Activated B cell treated with CpG ODN at 0.5 μM for 24 hours (primary cell): ENCODE measurements at regions not wholly inside any gene's neighbourhood (a gene's known extent, or its start where the extent isn't known, plus 50 kb on each side); places are given as distances from the start of the nearest gene placed in this dataset.

Source experiments
- ATAC-seq: fragments of 200-7000 bp; cut with Tn5 transposase; one replicate; pipeline ENCODE4 v1.10.0; 2021; ENCODE audit warnings: low read depth, mild to moderate bottlenecking, moderate library complexity
- CTCF ChIA-PET: fragments of 350-600 bp; sonication (Branson Sonifier 250); formaldehyde crosslinking; loops from one replicate; lab custom pipeline; 2021; ENCODE audit warnings: antibody characterized with exemption; lab: Charles Lee
- POLR2A ChIA-PET: fragments of 350-600 bp; sonication (Branson Sonifier 250); formaldehyde crosslinking; loops from one replicate; lab custom pipeline; 2021; ENCODE audit warnings: antibody characterized with exemption; lab: Charles Lee
- DNase-seq: peaks from one replicate; pipeline ENCODE4 v3.0.0; 2022
- H3K27ac Mint-ChIP-seq: one replicate; pipeline ENCODE4 v1.8.0; 2020; ENCODE audit warnings: mixed read lengths
- H3K27me3 Mint-ChIP-seq: one replicate; pipeline ENCODE4 v1.8.0; 2021; ENCODE audit warnings: mixed read lengths
- H3K36me3 Mint-ChIP-seq: one replicate; pipeline ENCODE4 v1.8.0; 2021; ENCODE audit warnings: low read depth, mixed read lengths
- H3K4me1 Mint-ChIP-seq: one replicate; pipeline ENCODE4 v1.8.0; 2021; ENCODE audit warnings: mixed read lengths
- H3K4me3 Mint-ChIP-seq: one replicate; pipeline ENCODE4 v1.8.0; 2020; ENCODE audit warnings: mild to moderate bottlenecking, mixed read lengths
- H3K9me3 Mint-ChIP-seq: one replicate; pipeline ENCODE4 v1.8.0; 2020; ENCODE audit warnings: mixed read lengths
- intact Hi-C: fragments of 100-400 bp; cut with micrococcal nuclease; formaldehyde crosslinking; loops from one replicate; pipeline ENCODE4 v1.15.1; 2024
- TF ChIP-seq, protein P1 (sequence below): fragments of 200-600 bp; IDR thresholded peaks from one replicate; pipeline ENCODE4 v1.8.0; 2022; ENCODE audit warnings: antibody characterized with exemption, mild to moderate bottlenecking

DNA sequence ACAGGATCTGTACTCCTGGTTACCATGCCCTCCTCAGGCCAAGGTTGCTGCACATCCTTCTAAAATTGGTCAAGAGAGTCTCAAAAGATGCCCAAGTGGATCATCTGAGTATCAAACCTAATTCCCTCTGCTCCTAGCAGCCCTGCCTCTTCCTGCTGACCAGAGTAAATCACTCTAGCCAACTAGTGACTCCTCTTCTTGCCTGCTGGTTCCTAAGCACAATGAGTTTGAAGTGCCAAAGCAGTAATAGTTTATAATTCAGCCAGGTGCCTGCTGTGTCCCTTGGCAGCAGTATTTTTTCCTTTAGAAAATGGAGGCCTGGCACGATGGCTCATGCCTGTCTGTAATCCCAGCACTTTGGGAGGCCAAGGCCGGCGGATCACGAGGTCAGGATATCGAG is 137.9 kb upstream of the CAMK1G start:
- Mint-ChIP-seq H3K27me3 (peaks cover 2% of the 10 kb centered on the region), H3K27ac (no peak overlapping the region), H3K36me3 (no peaks in the 10 kb centered on the region), H3K4me1 (no peaks in the 10 kb centered on the region), H3K4me3 (no peak overlapping the region), H3K9me3 (no peaks in the 10 kb centered on the region)
- ChIA-PET POLR2A (no interaction called here), CTCF (no interaction called here)
- no peak for ATAC-seq
- TF ChIP-seq, protein P1, sequence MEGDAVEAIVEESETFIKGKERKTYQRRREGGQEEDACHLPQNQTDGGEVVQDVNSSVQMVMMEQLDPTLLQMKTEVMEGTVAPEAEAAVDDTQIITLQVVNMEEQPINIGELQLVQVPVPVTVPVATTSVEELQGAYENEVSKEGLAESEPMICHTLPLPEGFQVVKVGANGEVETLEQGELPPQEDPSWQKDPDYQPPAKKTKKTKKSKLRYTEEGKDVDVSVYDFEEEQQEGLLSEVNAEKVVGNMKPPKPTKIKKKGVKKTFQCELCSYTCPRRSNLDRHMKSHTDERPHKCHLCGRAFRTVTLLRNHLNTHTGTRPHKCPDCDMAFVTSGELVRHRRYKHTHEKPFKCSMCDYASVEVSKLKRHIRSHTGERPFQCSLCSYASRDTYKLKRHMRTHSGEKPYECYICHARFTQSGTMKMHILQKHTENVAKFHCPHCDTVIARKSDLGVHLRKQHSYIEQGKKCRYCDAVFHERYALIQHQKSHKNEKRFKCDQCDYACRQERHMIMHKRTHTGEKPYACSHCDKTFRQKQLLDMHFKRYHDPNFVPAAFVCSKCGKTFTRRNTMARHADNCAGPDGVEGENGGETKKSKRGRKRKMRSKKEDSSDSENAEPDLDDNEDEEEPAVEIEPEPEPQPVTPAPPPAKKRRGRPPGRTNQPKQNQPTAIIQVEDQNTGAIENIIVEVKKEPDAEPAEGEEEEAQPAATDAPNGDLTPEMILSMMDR = no peak
- no peak for DNase-seq
- intact Hi-C loops = no loop called here

DNA sequence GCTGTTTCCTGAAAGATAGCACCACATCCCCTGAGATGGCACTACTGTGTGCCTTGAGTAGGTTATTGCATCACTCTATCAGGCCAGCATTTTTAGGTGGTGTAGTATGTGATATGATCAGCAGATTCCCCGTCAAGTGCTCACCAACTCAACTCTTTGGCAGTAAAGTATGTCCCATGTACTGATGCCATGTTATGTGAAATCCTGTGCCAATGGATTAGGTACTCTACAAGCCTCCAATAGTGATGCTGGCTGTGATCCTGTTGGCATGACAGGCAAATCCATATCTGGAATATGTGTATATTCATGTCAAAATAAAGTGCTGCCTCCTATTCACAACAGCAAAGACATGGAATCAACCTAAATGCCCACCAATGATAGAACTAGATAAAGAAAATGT is 137.2 kb upstream of the CAMK1G start:
- no peak for DNase-seq
- H3K27ac Mint-ChIP-seq = no peak overlapping the region
- TF ChIP-seq, protein P1 = no peak
- CTCF ChIA-PET = no interaction called here
- no peaks in the 10 kb centered on the region for H3K36me3 Mint-ChIP-seq
- intact Hi-C loops = no loop called here
- no peak for ATAC-seq
- H3K4me1 Mint-ChIP-seq = no peaks in the 10 kb centered on the region
- no peak overlapping the region for H3K4me3 Mint-ChIP-seq
- no peaks in the 10 kb centered on the region for H3K9me3 Mint-ChIP-seq
- POLR2A ChIA-PET = no interaction called here
- no peaks in the 10 kb centered on the region for H3K27me3 Mint-ChIP-seq

DNA sequence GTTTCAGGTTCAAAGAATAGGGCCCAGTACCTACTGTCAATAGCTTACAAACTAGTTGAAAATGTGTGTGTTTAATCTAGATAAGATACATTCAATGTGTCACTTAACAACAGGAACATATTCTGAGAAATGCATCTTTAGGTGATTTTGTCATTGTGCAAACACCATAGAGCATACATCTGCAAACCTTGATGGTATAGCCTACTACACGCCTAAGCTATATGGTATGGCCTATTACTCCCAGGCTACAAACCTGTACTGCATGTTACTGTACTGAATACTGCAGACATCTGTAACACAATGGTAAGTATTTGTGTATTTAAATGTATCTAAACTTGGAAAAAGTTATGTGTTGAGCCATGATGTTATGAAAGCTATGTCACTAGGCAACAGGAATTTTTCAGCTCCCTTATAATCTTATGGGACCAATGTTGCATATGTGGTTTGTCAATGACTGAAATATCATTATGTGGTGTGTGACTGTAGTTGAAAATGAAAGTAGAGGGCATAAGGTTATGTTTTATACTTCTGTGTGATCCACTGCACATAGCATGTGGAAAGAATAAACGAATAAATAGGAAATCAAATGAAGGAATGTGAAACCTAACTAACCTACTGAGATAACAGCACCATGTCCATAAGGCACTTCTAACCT is 129.0 kb upstream of the CAMK1G start:
- Mint-ChIP-seq H3K27ac (no peak overlapping the region), H3K9me3 (no peaks in the 10 kb centered on the region), H3K4me1 (no peaks in the 10 kb centered on the region), H3K4me3 (no peak overlapping the region), H3K36me3 (no peaks in the 10 kb centered on the region), H3K27me3 (peaks cover 11% of the 10 kb centered on the region)
- ATAC-seq = no peak
- POLR2A ChIA-PET = no interaction called here
- CTCF ChIA-PET = no interaction called here
- TF ChIP-seq, protein P1 = no peak
- DNase-seq = no peak
- intact Hi-C loops = no loop called here

DNA sequence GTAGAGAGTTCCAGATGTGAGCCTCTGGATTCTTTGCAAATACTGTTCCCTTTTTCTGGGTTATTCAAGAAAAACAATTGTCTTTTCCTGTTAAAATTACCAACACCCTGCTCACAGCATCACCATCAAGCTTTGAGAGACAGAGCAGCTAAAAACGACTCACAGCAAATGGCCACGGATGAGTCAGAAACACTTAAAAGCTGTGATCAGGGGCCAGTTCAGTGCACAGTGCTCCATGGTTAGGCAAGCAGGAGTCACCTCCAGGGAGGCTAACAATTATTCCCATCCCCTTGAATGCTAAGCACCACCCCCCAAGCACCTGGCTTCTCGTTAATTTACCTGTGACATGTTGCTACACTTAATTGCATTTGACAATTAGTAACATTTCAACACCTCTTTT is 128.4 kb upstream of the CAMK1G start:
- Mint-ChIP-seq H3K27me3 (peaks cover 11% of the 10 kb centered on the region), H3K4me1 (no peaks in the 10 kb centered on the region), H3K27ac (no peak overlapping the region), H3K36me3 (no peaks in the 10 kb centered on the region), H3K9me3 (no peaks in the 10 kb centered on the region), H3K4me3 (no peak overlapping the region)
- TF ChIP-seq, protein P1 = no peak
- ATAC-seq = no peak
- DNase-seq = no peak
- intact Hi-C loops = no loop called here
- ChIA-PET POLR2A (no interaction called here), CTCF (no interaction called here)

DNA sequence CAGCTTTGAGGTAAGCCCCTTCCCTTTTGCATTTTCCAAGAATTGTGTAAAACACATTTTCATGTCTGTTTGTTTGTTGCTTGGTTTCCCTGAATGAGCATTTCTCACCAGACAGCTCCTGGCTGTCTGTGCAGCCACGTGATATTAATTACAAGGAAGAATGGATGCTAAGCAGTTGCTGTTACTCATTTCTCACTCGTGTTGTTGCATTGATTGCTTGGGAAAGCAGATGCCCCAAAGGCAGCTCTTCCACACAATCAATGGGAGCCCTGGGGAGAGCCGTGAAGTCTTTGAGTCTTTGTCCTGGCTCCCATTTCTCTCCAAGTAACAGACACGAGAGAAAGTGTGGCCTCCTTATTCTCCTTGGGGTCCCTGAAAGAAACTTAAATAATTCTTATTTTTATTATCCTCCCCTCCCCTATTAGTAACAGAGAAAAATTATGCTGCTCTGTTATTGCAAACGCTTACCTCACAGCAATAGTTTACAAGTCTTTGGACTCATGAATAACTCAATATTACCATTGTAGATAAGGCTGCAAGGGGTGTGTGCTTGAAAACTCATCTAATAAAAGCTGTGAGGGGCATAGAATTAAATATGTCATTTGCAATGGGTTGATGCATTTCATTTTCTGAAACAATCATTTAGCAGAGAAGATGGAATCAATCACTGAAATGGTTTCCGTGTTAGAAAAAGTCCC is 127.7 kb upstream of the CAMK1G start:
- ChIA-PET CTCF (no interaction called here), POLR2A (no interaction called here)
- Mint-ChIP-seq H3K9me3 (no peaks in the 10 kb centered on the region), H3K4me1 (no peaks in the 10 kb centered on the region), H3K27ac (no peak overlapping the region), H3K36me3 (no peaks in the 10 kb centered on the region), H3K27me3 (peaks cover 11% of the 10 kb centered on the region), H3K4me3 (no peak overlapping the region)
- ATAC-seq (no peak), DNase-seq (no peak)
- TF ChIP-seq, protein P1 = no peak
- intact Hi-C loops = no loop called here
